ENCODE measurements at regions not wholly inside any gene's neighbourhood (a gene's known extent, or its start where the extent isn't known, plus 50 kb on each side); places are given as distances from the start of the nearest gene placed in this dataset.

DNA sequence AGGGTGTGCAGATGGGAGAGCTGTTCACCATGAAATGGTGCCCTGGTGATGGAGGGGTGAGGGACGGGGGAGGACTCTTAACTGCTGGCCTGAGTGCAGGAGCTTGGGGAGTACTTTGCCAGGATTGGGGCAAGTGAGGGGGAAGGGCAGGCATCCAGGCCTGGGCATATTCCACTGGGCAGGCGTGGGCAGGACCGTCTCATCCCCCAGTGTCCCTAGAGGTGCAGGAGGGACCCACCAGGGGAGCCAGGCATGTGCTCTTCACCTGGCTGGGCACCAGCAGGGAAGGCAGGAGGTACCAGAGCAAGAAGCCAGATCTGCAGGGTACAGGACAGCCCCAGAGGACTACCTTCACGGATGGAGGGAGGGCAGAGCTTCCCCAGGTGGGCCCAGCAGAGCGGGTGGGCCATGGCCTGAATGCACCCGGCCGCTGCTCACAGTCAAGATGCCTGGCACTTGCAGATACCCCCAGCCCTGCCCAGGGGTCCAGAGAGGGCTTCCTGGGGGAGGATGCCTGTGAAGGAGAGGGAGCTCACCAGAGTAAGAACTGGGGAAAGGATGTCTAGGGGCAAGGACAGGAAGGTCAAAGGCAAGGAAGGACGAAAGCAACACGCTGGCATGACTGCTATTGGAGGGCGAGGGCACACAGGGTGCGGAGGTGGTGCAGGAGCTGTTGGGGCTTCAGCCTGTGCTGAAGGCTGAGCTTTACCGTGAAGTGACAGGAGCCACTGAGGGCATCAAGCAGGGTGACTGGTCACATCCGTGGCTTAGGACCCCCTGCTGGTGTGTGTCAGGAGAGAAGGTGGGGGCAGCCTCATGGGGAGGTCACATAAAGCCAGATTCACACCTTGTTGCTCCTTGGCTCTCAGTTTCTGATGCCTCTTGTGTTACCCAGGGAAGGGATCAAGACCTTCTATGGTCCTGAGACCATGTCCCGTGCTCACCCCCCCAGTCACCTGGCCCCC is 68.2 kb upstream of the NKX1-1 start:
- no peak for DNase-seq

DNA sequence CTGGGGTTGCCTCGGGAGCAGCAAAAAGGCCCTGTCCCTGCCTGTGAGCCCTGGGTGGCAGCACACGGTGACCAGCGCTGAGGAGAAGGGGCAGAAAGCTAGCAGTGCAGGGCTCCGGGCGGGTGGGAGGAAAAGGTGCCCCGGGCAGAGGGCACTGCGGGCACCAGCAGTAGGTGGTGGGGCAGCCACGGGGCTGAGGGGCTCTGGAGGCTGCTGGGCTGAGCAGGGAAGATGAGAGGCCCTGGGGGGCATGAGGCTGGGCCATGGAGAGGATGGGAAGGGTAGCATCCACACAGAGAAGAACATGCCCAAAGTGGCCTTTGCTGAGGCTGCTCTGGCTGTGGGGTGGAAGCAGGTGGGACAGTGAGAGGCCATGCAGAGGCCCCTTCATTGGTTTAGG is 67.5 kb upstream of the NKX1-1 start:
- no peak for DNase-seq

DNA sequence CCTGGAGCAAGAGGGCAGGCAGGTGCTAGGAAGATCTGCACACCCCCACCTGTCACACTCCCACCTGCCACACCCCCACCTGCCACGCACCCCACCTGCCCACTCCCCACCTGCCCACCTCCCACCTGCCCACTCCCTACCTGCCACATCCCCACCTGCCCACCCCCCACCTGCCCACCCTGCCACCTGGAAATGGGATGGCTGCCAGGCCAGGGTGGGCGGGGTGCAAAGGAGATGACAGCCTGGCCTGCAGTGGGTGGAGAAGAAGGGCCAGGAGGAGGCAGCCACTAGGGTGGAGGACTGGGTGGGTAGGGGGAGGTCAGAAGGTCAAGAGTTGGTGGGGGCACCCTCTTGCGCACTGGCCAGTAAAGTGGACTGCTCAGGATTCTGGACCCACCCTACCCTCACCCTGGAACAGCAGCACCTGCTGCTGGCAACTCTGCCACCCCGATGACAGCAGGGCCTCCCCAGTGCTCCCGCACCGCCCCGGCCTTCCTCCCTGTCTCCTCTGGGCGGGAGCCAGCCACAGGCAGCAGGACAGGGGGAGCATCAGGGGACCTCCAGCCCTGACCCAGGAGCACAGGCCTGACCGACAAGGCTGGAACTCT is 66.8 kb upstream of the NKX1-1 start:
- no peak for DNase-seq

DNA sequence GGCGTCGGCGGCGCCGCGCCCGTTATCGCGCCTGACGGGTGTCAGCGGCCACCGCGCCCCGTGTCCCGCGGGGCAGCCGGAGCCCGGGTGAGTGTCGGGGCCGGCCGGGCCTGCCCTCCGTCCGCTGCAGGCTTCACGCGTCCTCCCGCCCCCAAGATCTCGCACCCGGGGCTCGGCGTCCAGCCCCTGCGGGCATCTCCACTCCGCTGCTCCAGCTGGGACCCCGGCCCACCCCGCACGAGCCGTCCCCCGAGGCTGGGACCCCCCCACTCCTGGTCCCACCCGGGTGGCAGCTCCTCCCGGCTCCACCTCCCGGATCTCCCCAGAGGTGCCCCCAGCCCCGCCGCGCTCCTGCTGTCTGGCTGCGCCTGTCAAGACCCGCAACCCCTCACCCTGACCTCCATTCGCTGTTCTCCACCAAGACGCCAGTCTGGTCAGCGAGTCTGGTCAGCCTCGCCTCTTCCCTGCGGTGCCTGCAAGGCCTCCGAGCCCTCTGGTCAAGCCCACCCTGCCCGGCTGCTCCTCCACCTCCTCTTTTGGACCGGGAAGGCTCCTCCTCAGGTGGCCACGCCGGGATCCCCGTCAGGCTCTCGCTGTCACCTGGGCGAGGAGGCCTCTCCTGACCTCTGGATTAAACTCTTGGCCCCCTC is 66.0 kb upstream of the NKX1-1 start:
- no peak for DNase-seq

DNA sequence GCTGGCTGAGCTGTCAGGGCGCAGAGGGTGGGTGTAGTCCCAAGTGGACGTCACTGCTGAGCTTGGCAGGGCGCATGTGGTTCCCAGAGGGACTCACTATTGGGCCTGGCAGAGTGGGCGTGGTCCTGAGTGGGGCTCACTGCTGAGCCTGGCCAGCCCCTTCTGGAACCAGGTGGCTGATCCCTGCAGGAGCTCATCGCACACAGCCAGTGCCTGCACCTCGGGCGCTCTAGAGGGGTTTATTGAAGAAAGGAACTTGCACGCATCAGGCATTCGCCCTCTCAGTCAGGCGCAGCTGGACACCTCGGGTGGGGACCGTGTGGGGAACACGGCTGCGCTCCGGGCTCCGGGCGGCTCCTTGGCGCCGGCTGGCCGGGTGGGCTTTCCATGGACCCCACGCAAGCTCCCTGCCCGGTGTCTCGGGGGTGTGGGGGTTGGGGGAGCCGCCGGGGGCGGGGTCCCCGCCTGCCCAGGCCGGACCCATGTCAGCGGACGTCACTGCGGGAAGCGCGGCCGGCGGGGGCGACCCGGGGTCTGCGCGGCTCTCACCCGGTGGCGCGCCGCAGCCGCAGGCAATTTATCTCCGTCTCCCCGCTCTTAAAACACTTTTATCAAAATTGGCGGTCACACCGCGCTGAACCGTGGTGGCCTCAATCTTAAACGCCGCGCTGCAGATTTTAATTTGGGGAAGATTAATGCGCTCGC is 65.4 kb upstream of the NKX1-1 start:
- DNase-seq = no peak

DNA sequence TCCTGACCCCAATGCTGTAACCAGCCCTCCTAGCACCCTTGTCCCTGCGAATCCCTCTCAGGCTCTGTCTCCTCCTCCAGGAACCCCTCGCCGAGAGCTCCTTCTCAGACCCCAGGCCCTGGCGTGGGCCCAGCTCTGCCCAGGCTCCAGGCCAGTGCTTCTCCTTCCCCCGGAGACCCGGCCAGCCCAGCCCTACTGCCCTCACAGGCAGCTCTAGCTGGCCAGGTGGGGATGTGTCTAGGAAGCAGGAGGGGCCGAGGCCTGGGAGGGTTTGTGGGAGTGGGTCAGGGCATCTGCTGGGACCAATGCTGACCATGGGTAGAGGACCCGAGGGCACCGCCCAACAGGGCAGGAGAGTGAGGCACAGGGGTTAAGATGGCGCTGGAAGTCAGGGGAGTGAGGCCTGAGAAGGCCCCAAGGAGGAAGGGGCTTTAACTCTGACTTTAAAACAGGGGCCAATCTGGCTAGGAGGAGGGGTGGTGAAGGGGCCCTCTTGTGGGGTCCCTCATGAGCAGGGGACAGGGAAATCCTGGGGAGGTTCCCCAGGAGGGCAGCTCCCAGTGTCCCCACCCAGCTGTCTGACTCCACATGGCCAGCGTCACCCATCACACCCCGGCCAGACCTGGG is 64.7 kb upstream of the NKX1-1 start:
- DNase-seq = no peak

DNA sequence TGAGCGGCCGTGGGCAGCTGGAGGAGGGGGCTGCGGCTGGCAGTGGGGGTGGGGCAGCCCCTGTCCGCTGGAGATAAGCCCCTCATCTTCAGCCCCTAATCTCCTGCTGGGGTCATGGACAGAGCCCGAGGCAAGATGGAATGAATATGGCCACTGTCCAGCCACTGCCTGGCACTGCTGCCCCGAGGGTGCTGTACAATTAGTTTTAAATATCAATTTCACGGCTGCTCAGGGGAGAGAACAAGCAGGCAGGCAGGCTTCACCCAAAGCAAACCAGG is 64.1 kb upstream of the NKX1-1 start:
- no peak for DNase-seq

DNA sequence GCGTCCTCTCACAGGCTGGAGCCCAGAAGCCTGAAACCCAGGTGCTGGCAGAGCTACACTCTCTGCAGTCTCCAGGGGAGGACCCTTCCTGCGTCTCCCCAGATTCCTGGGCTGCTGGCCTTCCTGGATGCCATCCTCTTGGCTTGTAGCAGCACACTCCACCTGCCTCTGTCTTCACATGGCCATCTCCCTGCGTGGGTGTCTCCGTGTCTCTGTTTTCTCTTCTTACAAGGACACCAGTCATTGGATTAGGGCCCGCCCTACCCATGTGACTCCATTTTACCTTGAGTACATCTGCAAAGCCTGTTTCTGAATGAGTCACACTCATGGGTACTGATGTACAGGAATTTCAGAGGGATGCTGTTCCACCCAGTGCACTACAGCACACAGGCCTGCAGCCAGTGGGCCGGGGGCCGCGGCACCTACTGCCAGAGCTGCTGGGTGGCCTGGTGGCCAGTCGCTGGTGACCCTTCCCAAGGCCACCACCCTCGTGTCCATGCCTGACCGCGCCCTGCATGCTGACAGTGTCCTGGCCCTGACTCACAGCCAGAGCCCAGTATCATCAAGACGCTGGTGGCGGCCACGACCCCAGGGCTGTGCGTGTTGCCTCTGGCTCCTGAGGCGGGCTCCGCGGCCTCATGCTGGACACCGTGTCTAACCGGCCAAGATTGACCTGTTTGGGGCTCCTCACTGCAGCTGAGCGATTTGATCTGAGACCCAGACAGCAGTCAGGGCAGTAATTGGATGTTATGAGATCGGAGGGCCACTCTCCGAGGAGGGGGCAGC is 63.6 kb upstream of the NKX1-1 start:
- no peak for DNase-seq

DNA sequence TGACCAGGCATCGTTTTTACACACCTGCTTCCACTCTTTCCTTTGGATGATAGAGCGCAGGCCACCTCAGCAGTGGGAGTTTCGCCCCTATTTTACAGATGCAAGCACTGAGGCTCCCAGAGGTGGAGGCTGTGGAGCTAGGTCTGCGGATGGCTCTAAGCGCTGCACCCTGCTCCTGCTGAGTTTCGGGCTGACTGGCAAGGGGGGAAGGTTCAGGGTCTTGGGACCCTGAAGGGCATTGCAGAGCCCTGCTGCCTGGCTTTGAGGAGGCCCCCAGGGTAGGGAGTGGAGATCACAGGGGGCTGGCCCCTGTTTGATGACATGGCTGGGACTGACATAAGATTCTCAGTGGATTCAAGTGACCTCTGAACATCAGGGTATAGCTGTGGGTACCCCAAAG is 62.8 kb upstream of the NKX1-1 start:
- no peak for DNase-seq

DNA sequence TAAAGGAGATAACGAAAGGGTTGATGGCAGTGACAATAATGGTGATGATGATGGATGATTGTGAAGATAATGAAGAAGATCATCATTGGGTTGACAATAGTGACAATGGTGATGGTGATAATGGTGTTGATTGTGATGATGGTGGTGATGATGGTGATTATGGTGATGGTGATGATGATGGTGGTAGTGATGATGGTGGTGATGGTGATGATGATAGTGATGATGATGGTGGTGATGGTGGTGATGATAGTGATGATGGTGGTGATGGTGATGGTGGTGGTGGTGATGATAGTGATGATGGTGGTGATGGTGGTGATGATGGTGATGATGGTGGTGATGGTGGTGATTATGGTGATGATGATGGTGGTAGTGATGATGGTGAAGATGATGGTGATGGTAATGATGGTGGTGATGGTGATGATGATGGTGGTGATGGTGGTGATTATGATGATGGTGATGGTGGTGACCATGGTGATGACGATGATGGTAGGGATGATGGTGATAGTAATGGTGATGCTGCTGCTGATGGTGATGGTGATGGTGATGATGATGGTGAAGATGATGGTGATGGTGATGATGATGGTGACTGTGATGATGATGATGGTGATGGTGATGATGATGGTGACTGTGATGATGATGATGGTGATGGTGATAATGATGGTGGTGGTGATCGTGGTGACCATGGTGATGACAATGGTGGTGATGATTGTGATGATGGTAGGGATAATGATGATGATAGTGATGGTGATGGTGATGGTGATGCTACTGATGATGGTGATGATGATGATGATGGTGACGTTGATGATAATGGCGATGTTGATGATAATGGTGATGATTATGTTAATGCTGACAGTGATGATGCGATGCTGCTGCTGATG is 61.6 kb upstream of the NKX1-1 start:
- DNase-seq = no peak

DNA sequence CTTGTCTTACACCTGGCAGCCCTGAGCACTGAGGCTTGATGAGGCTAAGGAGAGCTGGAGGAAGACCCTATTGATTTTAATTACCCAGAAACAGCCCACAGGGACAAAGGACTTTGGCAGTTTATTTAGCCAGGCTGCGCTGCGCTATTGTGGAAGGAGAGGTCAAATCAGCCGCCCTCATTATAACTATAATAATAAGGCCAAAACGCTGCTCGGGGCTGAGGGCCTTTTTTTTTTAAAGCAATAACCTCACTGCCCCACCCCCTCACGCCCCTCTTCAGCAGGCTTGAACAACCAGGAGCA is 60.6 kb upstream of the NKX1-1 start:
- no peak for DNase-seq

DNA sequence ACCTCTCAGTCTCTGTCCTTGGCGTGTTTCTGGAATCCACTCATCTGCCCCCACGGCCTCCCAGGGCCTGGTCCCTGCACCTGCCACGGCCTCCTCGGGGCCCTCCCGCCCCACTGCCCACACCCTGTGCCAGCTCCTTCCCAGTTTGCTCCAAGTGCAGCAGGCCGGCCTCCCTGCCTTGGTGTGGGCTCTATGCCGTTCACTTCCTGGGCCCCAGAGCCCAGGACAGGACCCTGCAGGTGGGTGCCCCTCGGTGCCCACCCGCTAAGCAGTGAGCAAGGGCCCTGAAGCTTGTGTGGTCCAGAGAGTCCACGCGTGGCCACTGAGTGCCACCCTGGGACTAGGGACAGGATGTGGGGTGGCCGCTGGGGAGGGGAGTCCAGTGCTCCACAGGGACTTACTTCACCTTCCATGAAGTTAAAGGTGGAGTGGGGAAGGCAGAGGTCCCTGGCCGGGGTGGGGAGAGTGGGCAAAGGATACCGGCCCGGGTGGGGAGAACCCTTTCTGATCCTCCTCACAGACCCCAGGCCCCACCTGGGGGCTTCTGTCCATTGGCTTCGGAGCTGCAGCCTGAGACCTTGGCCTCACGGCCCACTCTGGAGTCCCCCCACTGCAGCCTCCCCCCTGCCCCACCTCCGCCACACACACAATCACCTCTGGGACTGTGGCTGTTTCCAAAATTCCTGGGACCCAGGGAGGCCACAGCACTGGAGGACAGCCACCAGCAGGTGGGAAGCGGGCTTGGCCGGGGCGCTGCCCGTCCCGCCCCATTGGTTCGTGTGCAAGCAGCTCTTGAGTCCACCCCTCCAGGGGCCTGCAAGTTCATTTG is 60.0 kb upstream of the NKX1-1 start:
- DNase-seq = no peak

DNA sequence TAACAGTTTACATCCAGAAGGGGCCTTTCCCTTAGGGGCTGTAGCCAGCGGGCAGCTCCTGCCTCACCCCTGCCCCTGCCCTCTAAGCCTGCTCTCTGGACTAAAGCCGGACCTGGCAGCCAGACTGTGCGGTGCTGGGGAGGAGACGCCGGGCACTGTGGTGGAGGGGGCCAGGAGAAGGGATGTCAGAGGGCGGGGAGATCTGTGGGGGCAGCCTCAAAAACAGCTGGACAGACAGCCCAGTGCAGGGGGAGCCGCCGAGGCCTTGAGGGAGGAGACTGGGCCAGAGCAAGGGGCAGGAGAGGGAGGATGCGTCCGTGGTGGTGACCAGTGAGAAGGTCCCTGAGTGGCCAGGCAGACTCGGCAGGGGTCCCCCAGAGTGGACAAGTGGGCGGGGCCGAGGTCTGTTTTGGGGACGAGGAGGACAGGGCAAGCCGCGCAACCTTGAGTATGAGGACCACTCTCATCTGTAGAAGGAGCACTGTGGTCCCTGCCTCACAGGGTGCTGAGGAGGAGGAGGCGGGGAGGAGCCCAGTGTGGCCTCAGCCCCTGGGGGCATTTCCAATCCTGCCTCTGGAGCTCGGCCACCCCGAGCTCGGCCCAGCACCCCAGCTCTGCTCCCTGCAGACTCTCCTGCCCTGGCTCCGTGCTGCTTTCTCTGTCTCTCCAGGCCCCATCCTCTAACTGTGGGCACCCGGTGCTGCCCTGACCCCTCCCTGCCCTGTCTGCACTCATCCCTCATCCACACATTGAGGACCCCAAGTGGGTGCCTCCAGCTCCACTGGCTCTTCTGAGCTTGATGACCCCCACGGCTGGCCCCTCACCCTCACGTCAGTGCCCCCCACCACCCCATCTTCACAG is 59.2 kb upstream of the NKX1-1 start:
- DNase-seq = no peak

DNA sequence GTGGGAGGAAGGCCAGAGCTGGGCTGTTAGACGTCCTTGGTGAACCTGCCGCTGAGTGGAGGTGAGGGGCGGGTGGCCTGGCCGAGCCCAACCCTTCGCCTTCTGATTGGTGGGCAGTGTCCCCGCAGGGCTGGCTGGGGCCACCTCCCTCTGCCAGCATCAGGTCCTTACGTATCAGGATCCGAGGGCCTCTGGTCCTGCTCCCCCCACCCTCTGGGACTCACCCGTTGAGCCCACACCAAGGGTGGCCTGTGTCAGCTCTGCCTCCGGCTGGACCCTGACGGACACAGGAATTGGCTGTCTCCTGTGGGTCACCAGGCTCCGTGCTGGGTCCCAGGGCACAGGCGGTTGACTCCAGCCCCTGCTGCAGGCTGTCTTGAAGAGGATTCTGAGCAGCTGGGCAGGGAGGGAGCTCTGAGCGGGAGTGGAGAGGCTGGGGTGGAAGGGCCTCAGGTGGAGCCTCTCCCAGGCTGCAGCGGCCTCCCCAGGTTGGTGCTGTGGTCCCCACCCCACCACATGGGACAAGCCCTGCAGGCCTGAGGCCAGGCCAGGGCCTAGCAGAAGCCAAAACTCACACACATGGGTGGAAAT is 58.4 kb upstream of the NKX1-1 start:
- no peak for DNase-seq

DNA sequence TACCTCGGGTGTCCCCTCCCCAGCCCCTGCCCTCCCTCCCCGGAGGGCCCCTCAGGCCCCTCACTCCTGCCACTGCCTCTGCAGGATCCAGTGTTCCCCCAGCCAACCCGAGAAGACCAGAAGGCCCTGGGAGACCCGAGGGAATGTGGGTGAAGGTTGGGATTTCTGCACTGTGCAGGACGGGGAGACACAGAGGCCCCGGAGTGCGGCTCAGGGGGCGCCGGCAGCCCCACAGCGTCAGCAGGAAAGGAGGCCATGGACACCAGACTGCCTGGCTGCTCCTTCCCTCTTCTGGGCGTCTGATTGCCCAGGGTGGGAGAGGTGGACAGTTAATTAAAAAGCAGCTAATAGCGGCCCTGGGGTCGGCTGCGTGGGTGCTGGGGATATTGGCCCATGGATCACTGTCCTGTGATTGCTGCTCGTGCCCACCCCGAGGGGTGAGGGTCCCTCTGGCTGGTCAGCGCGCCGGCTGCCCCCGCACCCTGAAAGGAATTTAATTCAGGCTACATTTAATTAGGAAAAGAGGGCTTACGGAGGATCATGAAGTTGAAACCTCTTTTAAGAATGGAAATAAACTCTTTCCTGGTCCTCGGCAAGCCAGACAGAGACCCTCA is 57.8 kb upstream of the NKX1-1 start:
- no peak for DNase-seq

DNA sequence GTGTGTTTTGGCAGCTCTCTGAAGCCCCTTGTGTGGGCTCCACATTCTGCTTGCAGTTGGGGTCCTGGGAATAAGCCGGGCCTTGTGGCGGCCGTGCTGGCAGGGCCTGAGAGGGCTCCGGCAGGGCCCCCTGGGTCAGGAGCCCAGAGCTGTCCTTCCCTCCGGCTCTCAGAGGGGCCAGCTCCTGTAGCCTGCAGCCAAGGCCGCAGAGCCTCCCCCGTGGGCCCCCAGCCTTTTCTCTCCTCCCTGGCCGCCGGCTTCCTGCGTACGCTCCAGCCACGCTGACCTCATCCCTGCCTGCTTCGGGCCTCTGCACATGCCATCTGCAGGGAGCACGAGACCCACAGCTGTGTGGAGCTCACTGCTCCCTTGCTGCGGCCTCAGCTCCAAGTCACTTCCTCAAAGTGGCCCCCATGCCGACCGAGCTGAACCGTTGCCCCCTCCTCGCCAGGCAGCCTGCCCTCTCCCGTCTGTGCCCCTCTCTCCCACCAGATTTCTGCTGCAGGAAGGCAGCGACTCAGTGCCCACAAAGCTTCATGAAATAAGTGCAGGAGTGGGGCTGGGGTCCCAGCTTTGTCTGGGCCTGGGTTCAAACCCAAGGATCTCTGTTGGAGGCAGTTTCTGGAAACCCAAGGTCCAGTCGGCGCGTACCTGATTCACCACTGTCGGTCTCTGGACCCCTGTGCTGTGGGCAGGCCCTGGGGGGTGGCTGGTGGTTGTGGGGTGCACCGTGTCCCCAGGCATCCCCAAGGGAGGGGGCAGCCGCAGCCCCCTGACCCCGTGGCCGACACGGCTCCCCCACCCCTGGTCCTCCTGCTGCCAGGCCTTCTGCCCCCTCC is 57.1 kb upstream of the NKX1-1 start:
- DNase-seq = no peak

DNA sequence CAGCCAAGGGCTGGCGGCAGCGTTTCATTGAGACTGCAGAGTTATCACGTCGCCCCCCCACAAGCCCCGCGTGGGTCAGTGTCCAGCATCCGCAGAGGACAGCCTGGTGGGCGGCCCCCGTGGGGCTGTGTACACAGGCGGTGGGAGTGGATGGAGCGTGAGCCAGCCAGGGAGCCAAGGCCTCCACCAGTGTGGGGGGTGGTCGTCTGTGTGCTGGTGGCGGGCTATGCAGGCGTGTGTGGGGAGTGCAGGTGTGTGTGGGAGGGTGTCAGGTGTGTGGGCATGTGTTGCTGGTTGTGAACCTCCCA is 56.5 kb upstream of the NKX1-1 start:
- no peak for DNase-seq

All from NCI-H2029 (cell line).